HG03442 (cell line): ENCODE measurements at regions not wholly inside any gene's neighbourhood (a gene's known extent, or its start where the extent isn't known, plus 50 kb on each side); places are given as distances from the start of the nearest gene placed in this dataset.
A peak's percentile ranks its signal among the peaks of the same experiment; 100 is the strongest.

Experiments
- ATAC-seq: cut with Tn5 transposase; IDR thresholded peaks from one replicate; pipeline ENCODE4 v1.9.1; 2021; ENCODE audit warnings: mild to moderate bottlenecking, moderate library complexity; ENCODE audit not compliant: unreplicated experiment

GRCh38 chr5:34525761-34526160 lies 130.4 kb upstream of the RAI14 start:
- no peak for ATAC-seq

- no peak for ATAC-seq
Observed at GRCh38 chr5:34526682-34527305, 129.3 kb upstream of the RAI14 start.

- no peak for ATAC-seq
Observed at GRCh38 chr5:34529581-34530331, 126.4 kb upstream of the RAI14 start.

- no peak for ATAC-seq
Observed at GRCh38 chr5:34530637-34531036, 125.5 kb upstream of the RAI14 start.

GRCh38 chr5:34531751-34532360 lies 124.3 kb upstream of the RAI14 start:
- no peak for ATAC-seq

- ATAC-seq: peak; percentile 83
Observed at GRCh38 chr5:34533582-34534522, 122.3 kb upstream of the RAI14 start.

GRCh38 chr5:34534523-34535103 lies 121.5 kb upstream of the RAI14 start:
- no peak for ATAC-seq

- no peak for ATAC-seq
Observed at GRCh38 chr5:34535433-34535832, 120.7 kb upstream of the RAI14 start.

- no peak for ATAC-seq
Observed at GRCh38 chr5:34535944-34536623, 120.0 kb upstream of the RAI14 start.

GRCh38 chr5:34536699-34537098 lies 119.4 kb upstream of the RAI14 start:
- no peak for ATAC-seq

- no peak for ATAC-seq
Observed at GRCh38 chr5:34538026-34538672, 118.0 kb upstream of the RAI14 start.

- ATAC-seq: no peak
Observed at GRCh38 chr5:34539183-34539582, 116.9 kb upstream of the RAI14 start.

GRCh38 chr5:34541067-34541466 lies 115.1 kb upstream of the RAI14 start:
- ATAC-seq: no peak

GRCh38 chr5:34542818-34543217 lies 113.3 kb upstream of the RAI14 start:
- ATAC-seq: no peak

GRCh38 chr5:34543687-34544086 lies 112.4 kb upstream of the RAI14 start:
- no peak for ATAC-seq

GRCh38 chr5:34544403-34544802 lies 111.7 kb upstream of the RAI14 start:
- ATAC-seq: no peak

- no peak for ATAC-seq
Observed at GRCh38 chr5:34545164-34545563, 111.0 kb upstream of the RAI14 start.

- no peak for ATAC-seq
Observed at GRCh38 chr5:34545626-34546025, 110.5 kb upstream of the RAI14 start.

GRCh38 chr5:34547300-34548085 lies 108.6 kb upstream of the RAI14 start:
- ATAC-seq: no peak
